GM12873 (cell line): ENCODE measurements at regions not wholly inside any gene's neighbourhood (a gene's known extent, or its start where the extent isn't known, plus 50 kb on each side); places are given as distances from the start of the nearest gene placed in this dataset.

Source experiments
- TF ChIP-seq, protein P1 (sequence below): IDR thresholded peaks from 2 replicates; pipeline ENCODE4 v1.5.1; 2012; ENCODE audit warnings: low read depth, mild to moderate bottlenecking, moderate library complexity, low read length, control low read depth; ENCODE audit not compliant: insufficient read depth; ENCODE audit errors: missing control alignments

DNA sequence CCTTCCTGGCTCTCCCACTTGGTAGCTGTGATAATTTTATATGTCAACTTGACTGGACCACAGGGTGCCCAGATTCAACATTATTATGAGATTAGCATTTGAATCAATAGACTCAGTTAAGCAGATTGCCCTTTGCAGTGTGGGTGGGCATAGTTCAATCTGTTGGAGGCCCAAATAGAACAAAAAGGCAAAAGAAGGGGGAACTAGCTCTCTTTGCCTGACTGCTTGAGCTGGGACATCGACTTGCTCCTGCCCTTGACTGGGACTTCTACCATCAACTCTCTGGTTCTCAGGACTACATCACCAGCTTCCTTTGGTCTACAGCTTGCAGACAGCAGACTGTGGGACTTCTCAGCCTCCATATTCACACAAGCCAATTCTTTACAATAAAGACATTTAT lies 1189.2 kb downstream of the BCL11B start:
- TF ChIP-seq, protein P1, sequence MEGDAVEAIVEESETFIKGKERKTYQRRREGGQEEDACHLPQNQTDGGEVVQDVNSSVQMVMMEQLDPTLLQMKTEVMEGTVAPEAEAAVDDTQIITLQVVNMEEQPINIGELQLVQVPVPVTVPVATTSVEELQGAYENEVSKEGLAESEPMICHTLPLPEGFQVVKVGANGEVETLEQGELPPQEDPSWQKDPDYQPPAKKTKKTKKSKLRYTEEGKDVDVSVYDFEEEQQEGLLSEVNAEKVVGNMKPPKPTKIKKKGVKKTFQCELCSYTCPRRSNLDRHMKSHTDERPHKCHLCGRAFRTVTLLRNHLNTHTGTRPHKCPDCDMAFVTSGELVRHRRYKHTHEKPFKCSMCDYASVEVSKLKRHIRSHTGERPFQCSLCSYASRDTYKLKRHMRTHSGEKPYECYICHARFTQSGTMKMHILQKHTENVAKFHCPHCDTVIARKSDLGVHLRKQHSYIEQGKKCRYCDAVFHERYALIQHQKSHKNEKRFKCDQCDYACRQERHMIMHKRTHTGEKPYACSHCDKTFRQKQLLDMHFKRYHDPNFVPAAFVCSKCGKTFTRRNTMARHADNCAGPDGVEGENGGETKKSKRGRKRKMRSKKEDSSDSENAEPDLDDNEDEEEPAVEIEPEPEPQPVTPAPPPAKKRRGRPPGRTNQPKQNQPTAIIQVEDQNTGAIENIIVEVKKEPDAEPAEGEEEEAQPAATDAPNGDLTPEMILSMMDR: no peak

DNA sequence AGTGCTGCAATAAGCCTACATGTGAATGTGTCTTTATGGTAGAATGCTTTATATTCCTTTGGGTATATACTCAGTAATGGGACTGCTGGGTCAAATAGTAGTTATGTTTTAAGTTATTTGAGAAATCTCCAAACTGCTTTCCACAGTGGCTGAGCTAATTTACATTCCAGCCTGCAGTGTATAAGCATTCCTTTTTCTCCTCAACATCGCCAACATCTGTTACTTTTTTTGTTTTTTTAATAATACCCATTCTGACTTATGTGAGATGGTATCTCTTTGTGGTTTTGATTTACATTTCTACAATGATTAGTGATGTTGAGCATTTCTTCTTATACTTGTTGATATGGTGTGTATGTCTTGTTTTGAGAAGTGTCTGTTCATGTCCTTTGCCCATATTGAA lies 1186.2 kb downstream of the BCL11B start:
- TF ChIP-seq, protein P1: no peak

GRCh38 chr14:98093111-98093510 lies 1178.9 kb downstream of the BCL11B start:
- TF ChIP-seq, protein P1: no peak

DNA sequence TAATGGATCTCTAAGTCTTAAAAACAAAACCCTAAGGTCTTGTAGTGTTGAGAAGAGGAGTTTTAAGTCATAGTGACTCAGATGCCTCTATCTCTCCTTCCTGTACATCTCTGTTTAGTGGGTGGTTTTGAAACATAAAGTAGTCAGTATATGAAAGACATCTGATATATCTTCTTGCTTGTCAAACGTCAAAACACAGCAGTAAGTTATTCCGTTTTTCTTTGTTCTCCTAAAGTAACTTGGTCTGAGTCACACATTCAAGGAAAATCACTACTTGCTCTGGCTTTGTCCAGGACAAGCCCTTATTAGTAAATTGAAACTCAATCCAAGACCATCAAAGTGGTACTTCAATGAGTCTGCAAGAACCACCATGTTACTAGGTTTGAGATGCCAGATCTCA lies 1172.5 kb downstream of the BCL11B start:
- TF ChIP-seq, protein P1: no peak

- TF ChIP-seq, protein P1: no peak
Measured at GRCh38 chr14:98101323-98101722, 1170.7 kb downstream of the BCL11B start.

- TF ChIP-seq, protein P1: no peak
Measured at GRCh38 chr14:98103705-98104104, 1168.3 kb downstream of the BCL11B start.

- TF ChIP-seq, protein P1: no peak
Measured at GRCh38 chr14:98109326-98109725, 1162.7 kb downstream of the BCL11B start.
